H1 (cell line): ENCODE measurements at regions not wholly inside any gene's neighbourhood (a gene's known extent, or its start where the extent isn't known, plus 50 kb on each side); places are given as distances from the start of the nearest gene placed in this dataset.

ENCODE experiments used
- CHD7 ChIP-seq: fragments of 300-600 bp; sonication (generic); IDR thresholded peaks from 2 replicates; pipeline ENCODE4 v1.7.1; 2012; ENCODE audit warnings: low read length, moderate library complexity, mild to moderate bottlenecking, inconsistent platforms; ENCODE audit not compliant: insufficient replicate concordance

DNA sequence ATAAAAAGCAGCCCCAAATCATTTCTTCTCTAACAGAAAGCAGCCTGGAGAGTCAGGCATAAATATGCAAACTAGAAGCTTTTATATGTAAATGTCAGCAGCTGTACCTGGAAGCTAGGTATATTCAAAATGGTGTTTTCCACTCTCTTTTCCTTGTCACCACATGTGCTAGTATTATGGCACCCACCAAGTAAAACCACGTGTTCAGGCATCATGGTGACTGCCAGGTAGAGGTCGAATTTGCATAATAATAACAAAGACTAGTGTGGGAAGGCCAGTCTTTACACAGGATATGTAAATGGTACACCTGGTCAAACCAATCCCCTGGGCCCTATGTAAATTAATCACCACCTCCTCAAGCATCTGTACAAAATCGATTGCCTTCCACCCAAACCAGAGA is 124.0 kb downstream of the MMUT start (continued):
- TF ChIP-seq CHD7, result no peak
